H9 (cell line): ENCODE measurements at regions not wholly inside any gene's neighbourhood (a gene's known extent, or its start where the extent isn't known, plus 50 kb on each side); places are given as distances from the start of the nearest gene placed in this dataset.

Experiments
- DNase-seq: peaks from one replicate; pipeline ENCODE4 v3.0.0-alpha.2; 2017
- H2AFZ ChIP-seq: one replicate; pipeline ENCODE4 v1.6.1; 2013; ENCODE audit warnings: mild to moderate bottlenecking, low read length, control low read depth, moderate library complexity
- H2AK5ac ChIP-seq: 2 replicates; pipeline ENCODE4 v1.6.1; 2013; ENCODE audit warnings: low read length, control low read depth, mixed read lengths; ENCODE audit not compliant: insufficient read length
- H2BK120ac ChIP-seq: one replicate; pipeline ENCODE4 v1.6.1; 2013; ENCODE audit warnings: low read depth, mild to moderate bottlenecking, low read length, control low read depth, inconsistent platforms; ENCODE audit not compliant: poor library complexity, severe bottlenecking
- H2BK12ac ChIP-seq: 2 replicates; pipeline ENCODE4 v1.6.1; 2013; ENCODE audit warnings: low read length, control low read depth, mixed read lengths, low read depth; ENCODE audit not compliant: insufficient read length
- H2BK15ac ChIP-seq: 2 replicates; pipeline ENCODE4 v1.6.1; 2013; ENCODE audit warnings: low read depth, low read length, control low read depth
- H2BK20ac ChIP-seq: one replicate; pipeline ENCODE4 v1.6.1; 2013; ENCODE audit warnings: low read depth, mild to moderate bottlenecking, low read length, control low read depth, inconsistent platforms; ENCODE audit not compliant: poor library complexity, severe bottlenecking
- H2BK5ac ChIP-seq: 2 replicates; pipeline ENCODE4 v1.6.1; 2013; ENCODE audit warnings: low read length, control low read depth, mixed read lengths; ENCODE audit not compliant: insufficient read length
- H3K14ac ChIP-seq: 2 replicates; pipeline ENCODE4 v1.6.1; 2013; ENCODE audit warnings: low read length, control low read depth; ENCODE audit not compliant: insufficient read depth
- H3K18ac ChIP-seq: 2 replicates; pipeline ENCODE4 v1.6.1; 2013; ENCODE audit warnings: low read depth, mild to moderate bottlenecking, mixed read lengths, low read length, control low read depth; ENCODE audit not compliant: insufficient read length
- H3K23ac ChIP-seq: 2 replicates; pipeline ENCODE4 v1.6.1; 2013; ENCODE audit warnings: low read length, control low read depth, mixed read lengths, low read depth; ENCODE audit not compliant: insufficient read length
- H3K23me2 ChIP-seq: 2 replicates; pipeline ENCODE4 v1.6.1; 2013; ENCODE audit warnings: low read depth, mild to moderate bottlenecking, mixed read lengths, low read length, control low read depth; ENCODE audit not compliant: insufficient read length, poor library complexity, severe bottlenecking
- H3K27ac ChIP-seq: 2 replicates; pipeline ENCODE4 v1.5.1; 2013; ENCODE audit warnings: low read length, control low read depth, mixed read lengths, low read depth; ENCODE audit not compliant: insufficient read length
- H3K27me3 ChIP-seq: 2 replicates; pipeline ENCODE4 v1.6.1; 2013; ENCODE audit warnings: low read length, control low read depth, inconsistent platforms; ENCODE audit not compliant: insufficient read depth
- H3K4ac ChIP-seq: 2 replicates; pipeline ENCODE4 v1.6.1; 2013; ENCODE audit warnings: low read depth, mild to moderate bottlenecking, control low read depth, inconsistent platforms, low read length, moderate library complexity
- H3K4me1 ChIP-seq: 2 replicates; pipeline ENCODE4 v1.6.1; 2013; ENCODE audit warnings: low read length, control low read depth, inconsistent platforms; ENCODE audit not compliant: insufficient read depth
- H3K4me2 ChIP-seq: 2 replicates; pipeline ENCODE4 v1.6.1; 2013; ENCODE audit warnings: low read length, control low read depth, mixed read lengths; ENCODE audit not compliant: insufficient read length, insufficient read depth
- H3K56ac ChIP-seq: 2 replicates; pipeline ENCODE4 v1.6.1; 2013; ENCODE audit warnings: low read depth, mild to moderate bottlenecking, mixed read lengths, low read length, control low read depth; ENCODE audit not compliant: insufficient read length
- H3K79me1 ChIP-seq: 2 replicates; pipeline ENCODE4 v1.6.1; 2013; ENCODE audit warnings: low read depth, mild to moderate bottlenecking, moderate library complexity, low read length, control low read depth, inconsistent platforms; ENCODE audit not compliant: insufficient read depth, poor library complexity, severe bottlenecking
- H3K79me2 ChIP-seq: 2 replicates; pipeline ENCODE4 v1.6.1; 2013; ENCODE audit warnings: low read length, control low read depth, inconsistent platforms; ENCODE audit not compliant: insufficient read depth
- H3K9ac ChIP-seq: 2 replicates; pipeline ENCODE4 v1.6.1; 2013; ENCODE audit warnings: low read length, control low read depth, mixed read lengths; ENCODE audit not compliant: insufficient read length; ENCODE audit errors: extremely low read depth
- H3K9me3 ChIP-seq: one replicate; pipeline ENCODE4 v1.6.1; 2013; ENCODE audit warnings: low read depth, low read length, inconsistent platforms; ENCODE audit not compliant: control insufficient read depth
- H3T11ph ChIP-seq: one replicate; pipeline ENCODE4 v1.6.1; 2013; ENCODE audit warnings: mild to moderate bottlenecking, low read length, control low read depth, inconsistent platforms
- H4K20me1 ChIP-seq: one replicate; pipeline ENCODE4 v1.6.1; 2013; ENCODE audit not compliant: control insufficient read depth, insufficient read length, insufficient read depth
- H4K5ac ChIP-seq: 2 replicates; pipeline ENCODE4 v1.6.1; 2013; ENCODE audit warnings: low read depth, mild to moderate bottlenecking, mixed read lengths, low read length, control low read depth; ENCODE audit not compliant: insufficient read length
- H4K8ac ChIP-seq: replicated peaks from 2 replicates; pipeline ENCODE4 v1.6.1; 2013; ENCODE audit warnings: low read length, control low read depth, mixed read lengths, low read depth; ENCODE audit not compliant: insufficient read length
- H4K91ac ChIP-seq: 2 replicates; pipeline ENCODE4 v1.6.1; 2013; ENCODE audit warnings: low read depth, mild to moderate bottlenecking, moderate library complexity, mixed read lengths, low read length, control low read depth; ENCODE audit not compliant: insufficient read length
- H3K27ac Mint-ChIP-seq, 3 experiments: 2 replicates in 2 of 3; 3 replicates in 1 of 3; pipeline ENCODE4 v1.8.0; 2020 to 2021; ENCODE audit warnings: mixed read lengths in 3 of 3, mild to moderate bottlenecking in 1 of 3, moderate library complexity in 1 of 3
- H3K27me3 Mint-ChIP-seq: 2 replicates; pipeline ENCODE4 v1.8.0; 2021; ENCODE audit warnings: low read depth, mild to moderate bottlenecking, moderate library complexity, mixed read lengths
- H3K36me3 Mint-ChIP-seq, 3 experiments: 2 replicates in 2 of 3; 3 replicates in 1 of 3; pipeline ENCODE4 v1.8.0; 2020 to 2021; ENCODE audit warnings: low read depth in 3 of 3, mixed read lengths in 3 of 3; ENCODE audit not compliant: insufficient read depth in 1 of 3
- H3K4me1 Mint-ChIP-seq, 2 experiments: 2 replicates each; pipeline ENCODE4 v1.8.0; 2020; ENCODE audit warnings: mixed read lengths in 2 of 2
- H3K4me3 Mint-ChIP-seq, 2 experiments: 2 replicates in 1 of 2; 3 replicates in 1 of 2; pipeline ENCODE4 v1.8.0; 2020 to 2021; ENCODE audit warnings: mild to moderate bottlenecking in 2 of 2, mixed read lengths in 2 of 2, moderate library complexity in 1 of 2
- H3K9me3 Mint-ChIP-seq, 2 experiments: 2 replicates in 1 of 2; 3 replicates in 1 of 2; pipeline ENCODE4 v1.8.0; 2020; ENCODE audit warnings: mild to moderate bottlenecking in 2 of 2, mixed read lengths in 2 of 2, moderate library complexity in 1 of 2
- WGBS: extraction: QIAGEN DNeasy Blood & Tissue Kit; methylation state at CpG from one replicate; pipeline ENCODE4 v1.1.7; 2013; ENCODE audit warnings: missing lambda C conversion rate, low lambda C conversion rate, mixed read lengths; ENCODE audit not compliant: insufficient read length; ENCODE audit errors: extremely low coverage; 5-methylcytosine and 5-hydroxymethylcytosine counted together
- TF ChIP-seq, protein P1 (sequence below): fragments of 200-600 bp; sonication (generic); conservative IDR thresholded peaks from 3 replicates; pipeline ENCODE4 v1.8.0; 2021; ENCODE audit warnings: antibody characterized with exemption, mild to moderate bottlenecking

DNA sequence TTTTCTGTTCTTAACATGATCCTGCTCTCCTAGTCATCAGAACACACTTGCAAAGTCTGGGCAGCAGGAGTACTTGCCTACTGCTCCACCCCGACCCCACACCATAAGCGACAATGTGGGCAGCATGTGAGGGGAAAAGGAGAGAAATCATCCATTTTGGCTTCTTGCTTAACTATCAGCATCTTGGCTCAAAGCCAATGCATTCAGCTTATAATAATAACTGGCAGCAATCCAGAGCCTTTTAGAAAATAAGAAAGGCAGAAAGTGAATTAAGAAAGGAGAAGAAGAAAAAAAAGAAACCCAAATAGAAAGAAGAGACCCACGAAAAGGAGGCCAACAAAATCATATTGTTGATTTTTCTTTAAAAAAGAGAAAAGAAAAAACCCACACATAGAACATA, 930.8 kb downstream of the BCL11B start:
- Mint-ChIP-seq H3K4me3 (no peak overlapping the region), H3K36me3 (no peaks in the 10 kb centered on the region; a peak in 2 of 7 replicates), H3K9me3 (peaks cover 0 to 2% of the 10 kb centered on the region in 2 experiments; a peak in 3 of 5 replicates), H3K27ac (no peak overlapping the region), H3K27me3 (no peaks in the 10 kb centered on the region; the same call in none of the 2 replicates), H3K4me1 (no peaks in the 10 kb centered on the region)
- no peak overlapping the region for H4K8ac ChIP-seq
- no peak overlapping the region for H3K18ac ChIP-seq
- no peak overlapping the region for H4K5ac ChIP-seq
- no peak overlapping the region for H2BK5ac ChIP-seq
- H3K4me2 ChIP-seq, result no peak overlapping the region
- no peaks in the 10 kb centered on the region for H4K20me1 ChIP-seq
- no peak overlapping the region for H3K56ac ChIP-seq
- H2AK5ac ChIP-seq, result no peak overlapping the region
- H3K27ac ChIP-seq, result no peak overlapping the region
- H4K91ac ChIP-seq, result no peak overlapping the region
- TF ChIP-seq, protein P1, sequence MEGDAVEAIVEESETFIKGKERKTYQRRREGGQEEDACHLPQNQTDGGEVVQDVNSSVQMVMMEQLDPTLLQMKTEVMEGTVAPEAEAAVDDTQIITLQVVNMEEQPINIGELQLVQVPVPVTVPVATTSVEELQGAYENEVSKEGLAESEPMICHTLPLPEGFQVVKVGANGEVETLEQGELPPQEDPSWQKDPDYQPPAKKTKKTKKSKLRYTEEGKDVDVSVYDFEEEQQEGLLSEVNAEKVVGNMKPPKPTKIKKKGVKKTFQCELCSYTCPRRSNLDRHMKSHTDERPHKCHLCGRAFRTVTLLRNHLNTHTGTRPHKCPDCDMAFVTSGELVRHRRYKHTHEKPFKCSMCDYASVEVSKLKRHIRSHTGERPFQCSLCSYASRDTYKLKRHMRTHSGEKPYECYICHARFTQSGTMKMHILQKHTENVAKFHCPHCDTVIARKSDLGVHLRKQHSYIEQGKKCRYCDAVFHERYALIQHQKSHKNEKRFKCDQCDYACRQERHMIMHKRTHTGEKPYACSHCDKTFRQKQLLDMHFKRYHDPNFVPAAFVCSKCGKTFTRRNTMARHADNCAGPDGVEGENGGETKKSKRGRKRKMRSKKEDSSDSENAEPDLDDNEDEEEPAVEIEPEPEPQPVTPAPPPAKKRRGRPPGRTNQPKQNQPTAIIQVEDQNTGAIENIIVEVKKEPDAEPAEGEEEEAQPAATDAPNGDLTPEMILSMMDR, result no peak
- H2BK12ac ChIP-seq, result no peak overlapping the region
- H2BK120ac ChIP-seq, result no peak overlapping the region
- H3K27me3 ChIP-seq, result no peaks in the 10 kb centered on the region
- DNase-seq, result no peak
- no peaks in the 10 kb centered on the region for H3K23me2 ChIP-seq
- H2BK15ac ChIP-seq, result no peak overlapping the region
- no peak overlapping the region for H3K9ac ChIP-seq
- H2AFZ ChIP-seq, result no peak overlapping the region
- H3K79me1 ChIP-seq, result no peaks in the 10 kb centered on the region
- H2BK20ac ChIP-seq, result no peak overlapping the region
- H3K14ac ChIP-seq, result no peak overlapping the region
- no peak overlapping the region for H3K23ac ChIP-seq
- no peaks in the 10 kb centered on the region for H3K9me3 ChIP-seq
- H3K4me1 ChIP-seq, result no peaks in the 10 kb centered on the region
- H3K79me2 ChIP-seq, result no peaks in the 10 kb centered on the region
- H3K4ac ChIP-seq, result no peak overlapping the region
- no peak overlapping the region for H3T11ph ChIP-seq
- WGBS, result no CpG with 5 or more reads among the region's 3 CpGs
